GM23338 (cell line): ENCODE measurements at regions not wholly inside any gene's neighbourhood (a gene's known extent, or its start where the extent isn't known, plus 50 kb on each side); places are given as distances from the start of the nearest gene placed in this dataset.

Source experiments
- ATAC-seq: fragments of 200-7000 bp; cut with Tn5 transposase; 3 replicates; pipeline ENCODE4 v1.9.1; 2020
- DNase-seq: peaks from one replicate; pipeline ENCODE4 v3.0.0-alpha.2; 2015; ENCODE audit warnings: low spot score
- H2AFZ ChIP-seq: fragments of 200-600 bp; sonication (generic); 2 replicates; pipeline ENCODE4 v1.8.0; 2016; ENCODE audit warnings: antibody characterized with exemption, mild to moderate bottlenecking, moderate library complexity
- H3F3A ChIP-seq: fragments of 200-600 bp; sonication (generic); replicated peaks from 2 replicates; pipeline ENCODE4 v1.8.0; 2017; ENCODE audit warnings: antibody characterized with exemption, mixed run types, low read depth
- H3K27ac ChIP-seq: fragments of 200-600 bp; sonication (generic); 2 replicates; pipeline ENCODE4 v1.6.1; 2016; ENCODE audit warnings: low read depth
- H3K27me3 ChIP-seq: fragments of 200-600 bp; sonication (generic); 2 replicates; pipeline ENCODE4 v1.8.0; 2016; ENCODE audit warnings: mild to moderate bottlenecking, mixed run types, moderate library complexity; ENCODE audit not compliant: insufficient read depth
- H3K36me3 ChIP-seq: fragments of 200-600 bp; sonication (generic); 2 replicates; pipeline ENCODE4 v1.8.0; 2016; ENCODE audit warnings: mild to moderate bottlenecking; ENCODE audit not compliant: insufficient read depth
- H3K4me1 ChIP-seq: fragments of 200-600 bp; sonication (generic); 2 replicates; pipeline ENCODE4 v1.8.0; 2016; ENCODE audit warnings: mild to moderate bottlenecking, moderate library complexity; ENCODE audit not compliant: insufficient read depth
- H3K4me2 ChIP-seq: fragments of 200-600 bp; sonication (generic); 2 replicates; pipeline ENCODE4 v1.7.1; 2017; ENCODE audit warnings: mixed run types
- H3K4me3 ChIP-seq: fragments of 200-600 bp; sonication (generic); 2 replicates; pipeline ENCODE4 v1.6.1; 2016; ENCODE audit warnings: mixed run types
- H3K79me2 ChIP-seq: fragments of 200-600 bp; sonication (generic); replicated peaks from 2 replicates; pipeline ENCODE4 v1.8.0; 2017; ENCODE audit warnings: mild to moderate bottlenecking; ENCODE audit not compliant: insufficient read depth
- H3K9me2 ChIP-seq: fragments of 200-600 bp; sonication (generic); 2 replicates; pipeline ENCODE4 v1.8.0; 2017; ENCODE audit not compliant: insufficient read depth
- H4K20me1 ChIP-seq: fragments of 200-600 bp; sonication (generic); replicated peaks from 2 replicates; pipeline ENCODE4 v1.8.0; 2017; ENCODE audit warnings: mild to moderate bottlenecking; ENCODE audit not compliant: insufficient read depth
- H3K27ac Mint-ChIP-seq: 2 replicates; pipeline ENCODE4 v1.8.0; 2020; ENCODE audit warnings: inconsistent platforms, mild to moderate bottlenecking, moderate library complexity, mixed read lengths
- H3K27me3 Mint-ChIP-seq: 3 replicates; pipeline ENCODE4 v1.8.0; 2022; ENCODE audit warnings: low read depth, mild to moderate bottlenecking, moderate library complexity, mixed read lengths, inconsistent platforms; ENCODE audit not compliant: insufficient read depth, poor library complexity
- H3K36me3 Mint-ChIP-seq: 3 replicates; pipeline ENCODE4 v1.8.0; 2021; ENCODE audit warnings: low read depth, mild to moderate bottlenecking, inconsistent platforms, moderate library complexity, mixed read lengths
- H3K4me1 Mint-ChIP-seq: 3 replicates; pipeline ENCODE4 v1.8.0; 2020; ENCODE audit warnings: mild to moderate bottlenecking, inconsistent platforms, mixed read lengths
- H3K4me3 Mint-ChIP-seq: 3 replicates; pipeline ENCODE4 v1.8.0; 2021; ENCODE audit warnings: moderate library complexity, mild to moderate bottlenecking, inconsistent platforms, mixed read lengths
- H3K9me3 Mint-ChIP-seq: 3 replicates; pipeline ENCODE4 v1.8.0; 2020; ENCODE audit warnings: moderate library complexity, mild to moderate bottlenecking, inconsistent platforms, mixed read lengths
- CREB1 ChIP-seq: fragments of 250-450 bp; sonication (Bioruptor Pico); IDR thresholded peaks from 2 replicates; pipeline ENCODE4 v1.5.0; 2020; ENCODE audit warnings: low read depth, mild to moderate bottlenecking, moderate library complexity
- CTCF ChIP-seq, 2 experiments: fragments of 200-600 bp in 1 of 2; sonication (generic) in 1 of 2; conservative IDR thresholded peaks; 2 replicates each; pipeline versions ENCODE4 v1.5.1 to v1.6.1; 2016 to 2017; ENCODE audit warnings: antibody characterized with exemption in 2 of 2, low read depth in 2 of 2, mild to moderate bottlenecking in 2 of 2, moderate library complexity in 1 of 2
- ETS1 ChIP-seq: IDR thresholded peaks from 2 replicates; pipeline ENCODE4 v1.6.1; 2016; ENCODE audit warnings: antibody characterized with exemption
- JUNB ChIP-seq: IDR thresholded peaks from one replicate; pipeline ENCODE4 v1.6.1; 2016; ENCODE audit warnings: antibody characterized with exemption; ENCODE audit not compliant: unreplicated experiment
- NANOG ChIP-seq: IDR thresholded peaks from 2 replicates; pipeline ENCODE4 v1.6.1; 2016; ENCODE audit warnings: antibody characterized with exemption, borderline replicate concordance
- REST ChIP-seq: IDR thresholded peaks from one replicate; pipeline ENCODE4 v1.6.1; 2018; ENCODE audit warnings: antibody characterized with exemption; ENCODE audit not compliant: unreplicated experiment
- STAT1 ChIP-seq: IDR thresholded peaks from one replicate; pipeline ENCODE4 v1.6.1; 2016; ENCODE audit warnings: antibody characterized with exemption; ENCODE audit not compliant: unreplicated experiment
- ZNF462 ChIP-seq: fragments of 250-450 bp; sonication (Bioruptor Pico); IDR thresholded peaks from 2 replicates; pipeline ENCODE4 v1.5.0; 2020; ENCODE audit warnings: mild to moderate bottlenecking, moderate library complexity

GRCh38 chr12:68461645-68462044 lies 129.5 kb upstream of the MDM1 start (continued):
- TF ChIP-seq CTCF (conservative IDR thresholded peaks at IDR 0.05; ENCODE audit: low read depth in 2 of 2) (no peak), REST (no peak)

GRCh38 chr12:68462803-68463202 lies 130.6 kb upstream of the MDM1 start:
- peaks cover 3% of the 10 kb centered on the region; the same call in 2 of the 3 replicates for H3K4me1 Mint-ChIP-seq
- peaks cover 5% of the 10 kb centered on the region for H3K9me2 ChIP-seq
- no peak overlapping the region for H3K4me3 ChIP-seq
- no peaks in the 10 kb centered on the region for H4K20me1 ChIP-seq
- H3K4me1 ChIP-seq: no peaks in the 10 kb centered on the region
- ATAC-seq: no peak
- H2AFZ ChIP-seq: no peak overlapping the region
- H3K4me2 ChIP-seq: no peak overlapping the region
- H3F3A ChIP-seq: no peaks in the 10 kb centered on the region
- no peaks in the 10 kb centered on the region for H3K79me2 ChIP-seq
- no peak for DNase-seq
- H3K9me3 Mint-ChIP-seq: no peaks in the 10 kb centered on the region
- peaks cover 3% of the 10 kb centered on the region for H3K27me3 Mint-ChIP-seq
- H3K27me3 ChIP-seq: no peaks in the 10 kb centered on the region
- no peaks in the 10 kb centered on the region for H3K36me3 Mint-ChIP-seq
- H3K27ac Mint-ChIP-seq: no peak overlapping the region
- no peak overlapping the region for H3K27ac ChIP-seq
- H3K36me3 ChIP-seq: no peaks in the 10 kb centered on the region
- H3K4me3 Mint-ChIP-seq: no peak overlapping the region
- no peak for TF ChIP-seq JUNB
- no peak for TF ChIP-seq ZNF462 (CRISPR knock-in tag)
- no peak for TF ChIP-seq ETS1
- TF ChIP-seq NANOG: no peak
- no peak for TF ChIP-seq CREB1 (CRISPR knock-in tag)
- no peak for TF ChIP-seq CTCF (conservative IDR thresholded peaks at IDR 0.05; ENCODE audit: low read depth in 2 of 2)
- no peak for TF ChIP-seq STAT1
